ENCODE measurements at regions not wholly inside any gene's neighbourhood (a gene's known extent, or its start where the extent isn't known, plus 50 kb on each side); places are given as distances from the start of the nearest gene placed in this dataset.

DNA sequence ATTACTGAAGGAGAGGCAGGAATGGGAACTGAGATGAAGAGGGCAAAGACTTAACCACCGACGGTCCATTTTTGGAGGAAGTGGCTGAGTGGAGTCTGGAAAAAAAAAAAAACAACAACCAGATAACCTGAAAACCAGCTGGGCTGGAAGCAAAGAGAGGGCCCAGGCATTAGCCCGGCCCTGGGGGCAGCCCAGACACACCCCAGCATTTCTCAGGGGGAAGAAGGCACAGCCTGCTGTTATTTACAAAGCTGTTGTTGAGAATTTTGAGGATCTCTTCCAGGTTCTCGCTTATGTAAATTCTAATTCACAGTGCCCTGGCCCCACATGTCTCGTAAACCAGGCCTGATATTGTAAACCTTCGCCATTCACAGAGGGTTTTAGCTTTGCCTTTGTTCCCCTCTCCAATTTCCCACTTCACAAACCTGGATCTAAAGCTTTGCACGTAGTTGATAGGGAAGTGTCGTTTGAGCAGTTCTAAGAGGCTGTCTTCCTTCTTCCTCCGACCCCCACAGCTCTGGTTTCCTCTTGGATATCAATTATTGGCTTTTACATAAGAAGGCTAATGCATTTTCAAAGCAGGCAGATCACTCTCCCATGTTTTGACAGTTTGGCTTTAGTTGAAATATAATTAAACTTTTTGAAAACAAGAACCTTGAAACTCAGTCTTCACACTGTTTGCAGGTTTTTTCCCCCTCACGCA is 161.8 kb upstream of the IRF2BP2 start:
- no peak for TF ChIP-seq POLR2A (IDR thresholded peaks at IDR 0.05)
- TF ChIP-seq, protein P1, sequence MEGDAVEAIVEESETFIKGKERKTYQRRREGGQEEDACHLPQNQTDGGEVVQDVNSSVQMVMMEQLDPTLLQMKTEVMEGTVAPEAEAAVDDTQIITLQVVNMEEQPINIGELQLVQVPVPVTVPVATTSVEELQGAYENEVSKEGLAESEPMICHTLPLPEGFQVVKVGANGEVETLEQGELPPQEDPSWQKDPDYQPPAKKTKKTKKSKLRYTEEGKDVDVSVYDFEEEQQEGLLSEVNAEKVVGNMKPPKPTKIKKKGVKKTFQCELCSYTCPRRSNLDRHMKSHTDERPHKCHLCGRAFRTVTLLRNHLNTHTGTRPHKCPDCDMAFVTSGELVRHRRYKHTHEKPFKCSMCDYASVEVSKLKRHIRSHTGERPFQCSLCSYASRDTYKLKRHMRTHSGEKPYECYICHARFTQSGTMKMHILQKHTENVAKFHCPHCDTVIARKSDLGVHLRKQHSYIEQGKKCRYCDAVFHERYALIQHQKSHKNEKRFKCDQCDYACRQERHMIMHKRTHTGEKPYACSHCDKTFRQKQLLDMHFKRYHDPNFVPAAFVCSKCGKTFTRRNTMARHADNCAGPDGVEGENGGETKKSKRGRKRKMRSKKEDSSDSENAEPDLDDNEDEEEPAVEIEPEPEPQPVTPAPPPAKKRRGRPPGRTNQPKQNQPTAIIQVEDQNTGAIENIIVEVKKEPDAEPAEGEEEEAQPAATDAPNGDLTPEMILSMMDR (IDR thresholded peaks at IDR 0.05): no peak
